HL-60 (cell line): ENCODE measurements at regions not wholly inside any gene's neighbourhood (a gene's known extent, or its start where the extent isn't known, plus 50 kb on each side); places are given as distances from the start of the nearest gene placed in this dataset.

Experiments
- CTCF ChIP-seq: IDR thresholded peaks from one replicate; pipeline ENCODE4 v1.5.1; 2011; ENCODE audit warnings: low read length, control low read depth, inconsistent platforms; ENCODE audit not compliant: insufficient read depth
- POLR2AphosphoS5 ChIP-seq: IDR thresholded peaks from 2 replicates; pipeline ENCODE4 v1.6.1; 2012; ENCODE audit warnings: low read depth
- REST ChIP-seq: IDR thresholded peaks from 2 replicates; pipeline ENCODE4 v1.6.1; 2012; ENCODE audit warnings: low read depth; ENCODE audit not compliant: insufficient replicate concordance

- TF ChIP-seq CTCF (no peak), POLR2AphosphoS5 (no peak), REST (no peak)
Observed at GRCh38 chr4:35052546-35052945, 1191.8 kb downstream of the ARAP2 start.
